ENCODE measurements at regions not wholly inside any gene's neighbourhood (a gene's known extent, or its start where the extent isn't known, plus 50 kb on each side); places are given as distances from the start of the nearest gene placed in this dataset.
"Not testable (repeated sequence)": the region's sequence is repeated elsewhere in the genome, so short reads cannot be mapped to it uniquely, and the experiment has no call there.

DNA sequence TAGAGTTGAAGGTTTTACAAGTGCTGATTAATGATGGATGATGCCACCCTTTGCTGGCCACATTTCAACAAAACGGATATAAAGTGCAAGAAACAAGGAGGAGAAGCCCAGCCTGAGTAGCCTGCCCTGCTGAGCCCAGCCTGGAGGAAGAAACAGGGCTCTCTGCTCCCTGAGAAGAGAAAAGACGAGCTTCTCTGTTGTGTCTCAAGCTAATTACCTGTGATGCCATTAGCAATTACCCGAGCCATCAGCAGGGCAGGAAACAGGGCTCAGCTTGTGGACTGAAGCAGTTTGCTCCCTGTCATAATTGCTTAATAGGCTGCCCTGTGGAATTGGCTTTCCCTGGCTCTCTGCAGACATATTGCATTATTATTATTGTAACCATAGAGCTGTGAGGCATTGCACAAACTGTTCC, 709.3 kb upstream of the AUTS2 start:
- H3K4me1 ChIP-seq = no peaks in the 10 kb centered on the region
- no peak overlapping the region for H3K4me3 ChIP-seq
- peaks cover 0 to 10% (median 0%) of the 10 kb centered on the region in 11 experiments; a peak in 1 of 22 replicates for H3K9me3 ChIP-seq (replicated peaks in 1 of 11)
- H3K9ac ChIP-seq = no peak overlapping the region
- H3K27ac ChIP-seq = no peak overlapping the region
- no peak overlapping the region for H3K4me2 ChIP-seq
- no peaks in the 10 kb centered on the region for H4K20me1 ChIP-seq
- no peaks in the 10 kb centered on the region for H3K27me3 ChIP-seq
- H3K36me3 ChIP-seq = no peaks in the 10 kb centered on the region
- TF ChIP-seq Cebpa-rat (IDR thresholded peaks at IDR 0.05) = no peak

DNA sequence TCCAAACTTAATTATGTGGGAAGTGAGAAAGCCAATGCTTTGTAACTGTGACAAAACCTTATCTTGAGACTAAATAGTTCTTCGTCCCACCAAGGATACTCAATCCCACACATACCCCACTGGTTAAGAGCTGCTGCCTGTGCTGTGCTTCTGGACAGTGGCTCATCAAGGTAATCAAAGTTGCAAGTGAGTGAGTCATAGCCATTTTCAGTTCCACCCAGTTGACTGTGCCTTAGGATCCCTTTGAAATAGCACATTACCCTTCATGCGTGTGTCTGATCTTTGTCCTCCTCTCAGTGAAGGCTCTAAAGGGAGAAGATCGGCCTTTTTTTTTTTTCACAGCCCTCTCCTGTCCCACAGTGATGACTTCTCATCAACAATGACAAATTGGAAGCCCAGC, 706.0 kb upstream of the AUTS2 start:
- no peak for TF ChIP-seq Cebpa-rat (IDR thresholded peaks at IDR 0.05)
- H3K27me3 ChIP-seq = no peaks in the 10 kb centered on the region
- H3K27ac ChIP-seq = no peak overlapping the region
- no peak overlapping the region for H3K4me2 ChIP-seq
- peaks cover 0 to 5% (median 0%) of the 10 kb centered on the region in 11 experiments; a peak in 1 of 22 replicates for H3K9me3 ChIP-seq (replicated peaks in 1 of 11)
- H3K4me3 ChIP-seq = no peak overlapping the region
- H3K36me3 ChIP-seq = no peaks in the 10 kb centered on the region
- no peaks in the 10 kb centered on the region for H3K4me1 ChIP-seq
- H4K20me1 ChIP-seq = no peaks in the 10 kb centered on the region
- H3K9ac ChIP-seq = no peak overlapping the region

- no peaks in the 10 kb centered on the region for H3K36me3 ChIP-seq
- no peak overlapping the region for H3K27ac ChIP-seq
- H3K4me1 ChIP-seq = no peaks in the 10 kb centered on the region
- no peak overlapping the region for H3K4me2 ChIP-seq
- H3K9me3 ChIP-seq (replicated peaks in 1 of 11) = no peaks in the 10 kb centered on the region
- H3K27me3 ChIP-seq = no peaks in the 10 kb centered on the region
- H3K9ac ChIP-seq = no peak overlapping the region
- no peak overlapping the region for H3K4me3 ChIP-seq
- no peak for TF ChIP-seq Cebpa-rat (IDR thresholded peaks at IDR 0.05)
- H4K20me1 ChIP-seq = no peaks in the 10 kb centered on the region
Observed at GRCh38 chr7:68893411-68893810, 704.9 kb upstream of the AUTS2 start.

- not testable (repeated sequence) for H3K4me3 ChIP-seq, H3K27ac ChIP-seq, H3K4me2 ChIP-seq, H3K36me3 ChIP-seq, H3K27me3 ChIP-seq, H3K9ac ChIP-seq, H3K4me1 ChIP-seq, H4K20me1 ChIP-seq
- peaks cover 31 to 39% (median 34%) of the 10 kb centered on the region in 11 experiments for H3K9me3 ChIP-seq (replicated peaks in 1 of 11)
Observed at GRCh38 chr7:68899156-68899555, 699.1 kb upstream of the AUTS2 start.

DNA sequence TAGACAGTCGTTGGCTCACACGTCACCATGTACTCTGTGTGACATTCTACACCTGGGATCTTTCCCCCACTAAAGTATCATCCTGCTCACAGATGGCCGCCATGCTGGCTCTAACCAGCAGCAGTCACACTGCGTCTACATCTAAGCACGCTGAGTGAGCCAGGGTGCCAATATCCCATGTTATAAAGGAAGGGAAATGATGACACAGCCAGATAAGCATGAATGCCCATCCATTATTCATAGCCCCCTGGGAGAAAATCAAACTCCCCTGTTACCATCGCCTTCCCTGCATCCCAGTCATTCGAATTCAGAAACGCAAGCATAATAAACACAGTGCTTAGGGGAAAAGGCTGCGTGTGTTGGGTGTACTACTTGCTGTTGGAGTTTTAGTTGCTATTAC, 698.2 kb upstream of the AUTS2 start:
- Histone ChIP-seq H3K36me3 (no peaks in the 10 kb centered on the region), H3K4me2 (no peak overlapping the region), H4K20me1 (no peaks in the 10 kb centered on the region), H3K4me3 (no peak overlapping the region), H3K4me1 (peaks cover 0 to 10% (median 0%) of the 10 kb centered on the region in 10 experiments; a peak in 3 of 20 replicates), H3K27ac (no peak overlapping the region), H3K9ac (no peak overlapping the region), H3K27me3 (no peaks in the 10 kb centered on the region), H3K9me3 (replicated peaks in 1 of 11) (peaks cover 31 to 48% (median 38%) of the 10 kb centered on the region in 11 experiments)
- TF ChIP-seq Cebpa-rat (IDR thresholded peaks at IDR 0.05) = no peak

DNA sequence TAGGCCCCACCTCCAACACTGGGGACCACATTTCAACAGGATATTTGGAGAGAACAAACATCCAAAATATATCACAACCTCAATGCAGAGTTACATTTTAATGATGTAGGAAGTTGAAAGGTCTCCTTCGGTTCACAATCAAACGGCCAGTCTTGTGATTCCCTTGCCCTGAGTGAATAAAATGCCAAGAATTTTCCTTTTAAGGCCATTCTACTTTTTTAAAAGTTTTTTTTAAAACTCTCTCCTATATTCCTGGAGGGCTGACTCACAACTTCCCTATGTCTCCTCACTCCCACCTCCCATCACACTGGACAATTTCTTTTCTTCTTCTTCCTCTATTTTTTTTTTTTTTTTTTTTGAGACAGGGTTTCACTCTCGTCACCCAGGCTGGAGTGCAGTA, 693.6 kb upstream of the AUTS2 start:
- H3K9ac ChIP-seq = no peak overlapping the region
- H3K36me3 ChIP-seq = no peaks in the 10 kb centered on the region
- H3K4me2 ChIP-seq = peak overlapping the region in 2 of 11 experiments; percentile 23 to 27; a peak in 2 of 22 replicates
- peaks cover 0 to 10% (median 0%) of the 10 kb centered on the region in 10 experiments; a peak in 3 of 20 replicates for H3K4me1 ChIP-seq
- no peak overlapping the region for H3K4me3 ChIP-seq
- no peaks in the 10 kb centered on the region for H4K20me1 ChIP-seq
- no peak for TF ChIP-seq Cebpa-rat (IDR thresholded peaks at IDR 0.05)
- no peak overlapping the region for H3K27ac ChIP-seq
- H3K9me3 ChIP-seq (replicated peaks in 1 of 11) = peaks cover 31 to 50% (median 38%) of the 10 kb centered on the region in 11 experiments
- no peaks in the 10 kb centered on the region for H3K27me3 ChIP-seq

- Histone ChIP-seq H3K4me1 (no peaks in the 10 kb centered on the region), H3K4me2 (no peak overlapping the region), H3K9me3 (replicated peaks in 1 of 11) (peaks cover 18 to 33% (median 25%) of the 10 kb centered on the region in 11 experiments), H3K4me3 (no peak overlapping the region), H3K27ac (no peak overlapping the region), H4K20me1 (no peaks in the 10 kb centered on the region), H3K36me3 (no peaks in the 10 kb centered on the region), H3K27me3 (no peaks in the 10 kb centered on the region), H3K9ac (no peak overlapping the region)
- no peak for TF ChIP-seq Cebpa-rat (IDR thresholded peaks at IDR 0.05)
Observed at GRCh38 chr7:68911754-68912153, 686.5 kb upstream of the AUTS2 start.

- H3K4me2 ChIP-seq = no peak overlapping the region
- H4K20me1 ChIP-seq = no peaks in the 10 kb centered on the region
- H3K9me3 ChIP-seq (replicated peaks in 1 of 11) = peaks cover 40 to 56% (median 47%) of the 10 kb centered on the region in 11 experiments
- no peak overlapping the region for H3K4me3 ChIP-seq
- no peaks in the 10 kb centered on the region for H3K27me3 ChIP-seq
- no peak overlapping the region for H3K27ac ChIP-seq
- H3K9ac ChIP-seq = no peak overlapping the region
- H3K36me3 ChIP-seq = peaks cover 0 to 7% (median 0%) of the 10 kb centered on the region in 11 experiments; a peak in 1 of 22 replicates
- H3K4me1 ChIP-seq = no peaks in the 10 kb centered on the region
- TF ChIP-seq Cebpa-rat (IDR thresholded peaks at IDR 0.05) = no peak
Observed at GRCh38 chr7:68914006-68914405, 684.3 kb upstream of the AUTS2 start.

- H3K36me3 ChIP-seq = peaks cover 0 to 7% (median 0%) of the 10 kb centered on the region in 11 experiments; a peak in 1 of 22 replicates
- H3K9ac ChIP-seq = no peak overlapping the region
- H3K4me1 ChIP-seq = no peaks in the 10 kb centered on the region
- no peaks in the 10 kb centered on the region for H4K20me1 ChIP-seq
- no peaks in the 10 kb centered on the region for H3K27me3 ChIP-seq
- no peak overlapping the region for H3K27ac ChIP-seq
- peaks cover 57 to 77% (median 66%) of the 10 kb centered on the region in 11 experiments for H3K9me3 ChIP-seq (replicated peaks in 1 of 11)
- H3K4me3 ChIP-seq = no peak overlapping the region
- no peak overlapping the region for H3K4me2 ChIP-seq
- no peak for TF ChIP-seq Cebpa-rat (IDR thresholded peaks at IDR 0.05)
Observed at GRCh38 chr7:68917041-68917651, 681.1 kb upstream of the AUTS2 start.

- no peak overlapping the region for H3K27ac ChIP-seq
- no peak overlapping the region for H3K4me3 ChIP-seq
- no peak overlapping the region for H3K9ac ChIP-seq
- no peak for TF ChIP-seq Cebpa-rat (IDR thresholded peaks at IDR 0.05)
- H4K20me1 ChIP-seq = no peaks in the 10 kb centered on the region
- H3K9me3 ChIP-seq (replicated peaks in 1 of 11) = peaks cover 59 to 75% (median 66%) of the 10 kb centered on the region in 11 experiments
- peaks cover 0 to 7% (median 0%) of the 10 kb centered on the region in 11 experiments; a peak in 1 of 22 replicates for H3K36me3 ChIP-seq
- no peaks in the 10 kb centered on the region; a peak in 1 of 20 replicates for H3K4me1 ChIP-seq
- H3K27me3 ChIP-seq = no peaks in the 10 kb centered on the region
- no peak overlapping the region for H3K4me2 ChIP-seq
Observed at GRCh38 chr7:68918621-68919020, 679.7 kb upstream of the AUTS2 start.

Measured in BLaER1 treated with 17β-estradiol and CSF1 and Interleukin-3, amounts not matched to agents 10 nM and 100 nM (cell line).